ENCODE measurements at regions not wholly inside any gene's neighbourhood (a gene's known extent, or its start where the extent isn't known, plus 50 kb on each side); places are given as distances from the start of the nearest gene placed in this dataset.

DNA sequence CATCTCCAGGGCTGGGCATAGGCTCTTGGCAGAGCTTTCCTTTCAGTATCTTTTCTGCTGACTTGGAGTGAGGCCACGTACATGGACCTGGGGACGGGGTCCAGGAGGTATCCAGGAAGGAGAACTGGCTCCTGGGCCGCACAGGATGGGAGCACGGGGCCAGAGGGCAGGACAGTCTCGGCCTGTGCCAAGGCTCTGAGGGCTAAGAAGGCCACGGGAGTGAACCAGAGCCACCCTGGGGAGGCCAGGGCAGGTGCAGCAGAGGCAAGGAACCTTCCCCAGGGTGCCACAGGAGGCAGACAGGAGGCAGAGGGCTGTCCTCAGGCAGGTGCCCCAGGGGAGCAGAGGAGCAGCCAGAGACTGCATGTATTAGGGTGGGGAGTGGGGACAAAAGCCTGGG, 50.3 kb downstream of the PLXNA1 start:
- no peak for DNase-seq (ENCODE audit: low spot score)

DNA sequence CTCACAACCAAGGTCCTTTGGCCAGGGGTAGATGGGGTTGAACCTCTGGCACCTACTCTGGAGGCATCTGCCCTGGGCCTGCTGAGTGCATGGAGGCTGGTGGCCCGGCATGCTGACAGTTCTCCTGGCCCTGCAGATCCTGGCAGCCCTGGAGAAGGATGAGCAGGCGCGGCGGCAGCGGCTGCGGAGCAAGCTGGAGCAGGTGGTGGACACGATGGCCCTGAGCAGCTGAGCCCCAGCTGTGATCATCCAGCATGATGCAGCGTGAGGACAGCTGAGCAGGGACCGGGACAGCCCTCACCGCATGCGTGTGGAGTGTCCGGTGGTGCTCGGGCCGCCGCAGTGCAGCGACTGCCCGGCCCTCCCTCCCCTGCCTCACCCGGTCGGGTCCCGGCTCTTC, 50.9 kb downstream of the PLXNA1 start:
- no peak for DNase-seq (ENCODE audit: low spot score)

DNA sequence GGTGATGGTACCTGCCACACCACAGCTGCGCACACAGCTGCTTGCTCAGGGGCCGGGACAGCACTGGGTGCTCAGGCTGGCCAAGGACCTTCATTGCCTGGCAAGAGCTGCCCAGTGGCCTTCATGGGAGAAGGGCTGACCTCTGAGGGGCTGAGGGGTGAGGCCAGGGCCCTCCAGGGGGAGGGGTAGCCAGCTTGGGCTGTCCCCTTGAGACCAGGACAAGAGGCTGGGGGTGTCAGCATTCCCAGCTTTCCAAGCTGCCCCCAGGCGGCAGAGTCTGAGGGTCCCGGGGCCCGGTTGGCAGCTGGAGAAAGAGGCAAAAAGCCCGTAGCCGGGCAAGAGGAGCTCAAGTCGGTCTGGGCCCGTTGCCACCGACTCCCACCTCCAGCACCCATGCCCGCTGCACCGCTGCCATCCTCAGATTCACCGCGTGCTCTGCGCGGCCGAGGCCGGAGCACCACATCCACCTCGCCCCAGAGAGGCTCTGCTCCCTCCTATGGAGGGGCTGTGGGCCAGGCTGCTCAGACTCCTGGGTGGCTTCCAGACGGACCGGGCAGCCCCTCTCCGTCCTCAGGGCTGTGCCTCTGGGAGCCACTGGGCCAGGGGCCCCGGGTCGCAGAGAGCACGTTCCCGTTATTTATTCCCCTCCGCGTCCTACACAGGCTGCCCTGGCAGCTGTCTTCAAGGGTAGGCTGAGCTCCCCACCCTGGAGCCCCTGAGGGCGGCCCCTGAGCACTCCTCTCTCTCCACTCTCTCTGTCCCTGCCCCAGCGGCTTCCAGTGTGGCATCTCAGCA, 51.5 kb downstream of the PLXNA1 start:
- DNase-seq (ENCODE audit: low spot score): no peak

DNA sequence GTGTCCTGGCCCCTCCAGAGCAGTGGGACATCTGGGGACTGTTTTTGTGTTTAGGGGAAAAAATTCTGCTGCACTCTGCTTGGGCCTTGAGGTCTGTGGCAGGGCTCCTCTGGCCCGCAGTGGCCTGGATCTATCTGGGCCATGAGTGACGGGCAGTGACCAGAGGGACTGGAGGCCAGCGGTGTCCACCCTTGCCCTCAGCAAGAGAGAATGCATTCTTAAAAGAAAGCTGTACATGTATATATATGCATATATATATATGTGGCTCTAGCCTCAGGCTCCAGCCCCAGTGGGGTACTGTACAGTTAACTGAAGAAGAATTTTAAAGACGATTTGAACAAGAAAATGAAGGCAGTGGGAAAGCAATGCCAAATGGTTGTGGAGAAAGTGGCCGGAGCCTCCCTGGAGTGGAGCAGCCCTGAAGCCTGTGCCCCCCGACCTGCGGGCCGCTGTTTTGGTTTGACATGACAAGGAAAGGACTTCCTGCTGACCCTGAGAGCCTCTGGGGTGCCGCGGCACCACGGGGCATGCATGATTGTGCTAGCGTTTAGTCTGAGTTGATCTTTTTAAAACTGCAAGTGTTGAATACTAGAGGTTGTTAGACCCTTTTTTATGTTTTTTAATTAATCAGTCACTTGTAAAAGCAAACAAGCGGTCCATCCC, 52.2 kb downstream of the PLXNA1 start:
- DNase-seq (ENCODE audit: low spot score): no peak

DNA sequence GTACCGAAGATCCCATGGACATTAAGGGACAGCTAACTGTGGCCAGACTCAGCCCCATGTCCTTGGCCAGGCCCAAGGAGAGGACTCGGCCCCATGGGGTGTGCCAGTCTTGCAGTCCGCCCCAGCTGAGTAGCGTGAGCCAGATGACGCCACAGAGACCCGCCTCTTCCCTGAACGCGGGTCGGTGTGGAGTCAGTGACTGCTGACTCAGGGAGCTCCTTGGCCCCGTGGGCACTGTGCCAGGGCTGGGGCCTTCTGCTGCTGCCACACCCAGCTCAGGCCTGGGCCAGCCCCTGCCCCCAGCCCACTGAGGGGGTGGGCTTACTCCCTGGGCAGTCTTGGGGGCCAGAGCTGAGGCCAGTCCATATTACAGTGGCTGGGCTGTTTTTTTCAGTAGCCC, 52.8 kb downstream of the PLXNA1 start:
- DNase-seq (ENCODE audit: low spot score): peak; percentile 30

DNA sequence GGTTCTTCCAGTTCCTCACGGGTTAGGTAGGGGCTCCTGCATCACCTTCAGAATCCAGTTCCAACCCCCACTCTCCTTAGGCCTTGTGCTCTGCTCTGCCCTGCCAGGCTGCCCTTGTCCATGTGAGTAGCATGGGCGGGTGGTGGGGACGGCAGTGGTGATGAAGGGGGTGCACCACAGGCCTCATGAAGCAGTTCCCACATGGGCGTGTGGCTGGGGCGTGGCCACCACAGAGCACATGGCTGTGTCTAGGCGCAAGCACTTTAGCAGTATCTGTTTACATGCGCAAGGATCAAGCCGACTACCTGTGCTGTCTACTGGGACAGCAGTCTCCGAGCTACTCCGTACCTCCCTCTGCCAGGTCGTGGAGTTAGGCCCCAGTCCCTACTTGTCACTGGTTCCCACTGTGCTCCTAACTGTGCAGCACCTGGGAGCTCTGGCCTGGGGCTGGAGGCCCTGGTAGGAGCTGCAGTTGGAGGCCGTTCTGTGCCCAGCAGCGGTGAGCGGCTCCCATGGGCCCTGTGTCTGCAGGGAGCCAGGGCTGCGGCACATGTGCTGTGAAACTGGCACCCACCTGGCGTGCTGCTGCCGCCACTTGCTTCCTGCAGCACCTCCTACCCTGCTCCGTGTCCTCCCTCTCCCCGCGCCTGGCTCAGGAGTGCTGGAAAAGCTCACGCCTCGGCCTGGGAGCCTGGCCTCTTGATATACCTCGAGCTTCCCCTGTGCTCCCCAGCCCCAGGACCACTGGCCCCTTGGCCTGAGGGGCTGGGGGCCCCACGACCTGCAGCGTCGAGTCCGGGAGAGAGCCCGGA, 53.5 kb downstream of the PLXNA1 start:
- no peak for DNase-seq (ENCODE audit: low spot score)

DNA sequence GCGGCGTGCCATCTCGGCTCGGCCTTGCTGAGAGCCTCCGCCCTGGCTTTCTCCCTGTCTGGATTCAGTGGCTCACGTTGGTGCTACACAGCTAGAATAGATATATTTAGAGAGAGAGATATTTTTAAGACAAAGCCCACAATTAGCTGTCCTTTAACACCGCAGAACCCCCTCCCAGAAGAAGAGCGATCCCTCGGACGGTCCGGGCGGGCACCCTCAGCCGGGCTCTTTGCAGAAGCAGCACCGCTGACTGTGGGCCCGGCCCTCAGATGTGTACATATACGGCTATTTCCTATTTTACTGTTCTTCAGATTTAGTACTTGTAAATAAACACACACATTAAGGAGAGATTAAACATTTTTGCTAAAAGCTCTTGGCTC, 54.1 kb downstream of the PLXNA1 start:
- no peak for DNase-seq (ENCODE audit: low spot score)

DNA sequence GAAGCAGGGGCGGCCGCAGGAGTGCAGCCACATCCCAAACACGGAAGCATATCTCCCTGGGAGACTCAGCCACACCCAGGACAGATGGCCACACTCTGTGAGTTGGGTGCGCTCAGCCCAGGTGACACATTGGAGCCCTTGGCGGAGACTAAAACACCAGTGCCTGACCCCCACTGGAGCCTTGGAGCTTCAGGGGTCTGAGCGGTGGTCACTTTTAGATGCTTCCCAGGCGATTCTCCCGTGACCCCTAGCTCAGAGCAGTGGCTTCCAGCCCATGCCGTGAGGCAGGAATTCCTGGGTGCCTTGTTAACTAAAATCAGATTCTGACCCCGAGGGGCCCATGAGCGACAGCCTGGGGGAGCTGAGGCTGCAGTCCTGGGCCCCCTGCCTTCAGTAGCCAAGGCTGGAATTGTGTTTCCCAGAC, 54.5 kb downstream of the PLXNA1 start:
- no peak for DNase-seq (ENCODE audit: low spot score)

DNA sequence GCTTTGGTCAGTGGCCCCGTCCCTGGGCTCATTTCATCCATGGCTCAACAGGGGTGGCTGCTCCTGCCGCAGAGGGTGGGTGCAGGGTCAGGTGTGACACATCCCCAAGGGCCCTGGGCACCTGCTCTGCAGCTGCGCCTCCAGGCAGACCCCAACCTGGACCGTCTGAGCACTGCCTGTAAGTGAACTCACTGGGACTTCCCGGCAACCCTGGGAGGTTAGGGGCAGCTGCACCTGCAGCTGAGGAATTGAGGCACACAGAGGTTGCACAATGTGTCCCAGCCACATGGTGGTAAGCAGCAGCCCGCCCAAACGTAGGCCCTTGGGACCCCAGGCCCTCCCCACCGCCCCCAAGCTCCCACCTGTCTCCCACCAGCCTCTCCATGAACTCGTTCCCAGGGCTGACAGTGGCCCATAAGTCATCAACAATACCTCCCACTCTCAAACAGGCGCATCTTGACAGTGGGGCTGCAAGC, 55.1 kb downstream of the PLXNA1 start:
- DNase-seq (ENCODE audit: low spot score): no peak

DNA sequence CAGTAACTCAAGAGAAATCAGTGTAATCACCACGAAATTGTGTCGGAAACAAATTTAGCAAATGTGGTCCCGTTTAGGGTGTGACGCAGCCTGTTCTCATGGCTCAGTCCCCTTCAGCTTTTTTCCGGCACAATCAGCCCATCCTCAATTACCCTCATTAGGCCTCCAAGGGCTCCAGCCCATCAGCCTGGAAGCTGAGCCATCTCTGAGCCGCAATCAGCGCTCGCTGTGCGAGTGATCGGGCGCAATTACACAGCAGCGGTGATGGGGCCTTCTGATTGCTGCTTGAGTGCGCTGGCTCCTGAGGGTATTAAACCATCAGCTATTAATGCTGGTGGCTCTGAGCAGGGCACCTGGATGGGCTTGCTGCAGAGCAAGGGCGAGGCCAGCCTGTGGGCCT, 55.6 kb downstream of the PLXNA1 start:
- no peak for DNase-seq (ENCODE audit: low spot score)

DNA sequence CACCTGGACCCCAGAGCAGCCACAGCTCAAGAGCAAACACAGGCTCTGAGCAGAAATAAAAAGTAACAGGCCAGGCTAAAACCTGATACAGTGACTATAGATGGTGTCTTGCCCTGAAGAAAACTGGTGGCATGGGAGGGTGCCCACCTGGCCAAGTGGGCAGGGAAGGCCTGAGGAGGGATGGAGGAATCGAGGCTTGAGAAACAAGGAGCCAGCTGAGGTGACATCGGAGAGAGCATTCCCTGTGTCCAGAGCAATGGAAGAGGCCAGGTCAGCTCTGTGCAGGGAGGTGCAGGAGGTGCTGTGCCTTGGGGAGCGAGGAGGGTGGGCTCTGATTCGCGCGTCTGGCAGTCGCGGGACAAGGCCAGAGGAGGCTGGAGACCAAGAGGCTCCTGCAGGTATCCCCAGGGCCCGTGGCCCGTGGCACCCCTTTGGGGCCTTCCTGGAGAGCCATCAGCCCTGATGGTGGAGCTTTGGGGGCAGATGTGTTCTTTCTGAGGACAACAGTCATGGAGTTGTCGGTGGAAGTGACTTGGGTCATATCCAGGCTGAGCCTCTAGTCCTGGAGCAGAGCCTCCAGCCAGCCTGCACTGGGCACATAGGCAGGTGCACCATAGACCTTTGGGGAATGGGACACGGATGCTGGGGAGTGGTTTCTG, 56.1 kb downstream of the PLXNA1 start:
- DNase-seq (ENCODE audit: low spot score): no peak

DNA sequence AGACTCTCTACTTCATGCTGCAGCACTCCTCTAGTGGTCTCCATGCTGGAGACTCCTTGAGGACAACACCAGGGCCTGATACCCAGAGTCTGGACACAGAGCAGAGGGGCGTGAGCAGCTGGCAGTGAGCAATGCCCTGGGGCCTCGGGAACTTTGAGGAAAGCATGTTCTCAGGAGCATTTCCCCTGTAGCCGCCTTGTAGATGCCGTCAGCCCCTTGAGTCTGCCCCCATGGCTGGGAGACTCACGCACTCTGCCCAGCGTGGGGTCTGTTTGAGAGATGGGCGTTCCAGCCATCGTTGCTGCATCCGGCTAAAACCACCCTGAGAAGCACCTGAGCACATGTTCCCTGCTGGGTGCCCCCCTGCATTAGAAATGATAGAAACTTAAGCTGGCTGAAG, 56.8 kb downstream of the PLXNA1 start:
- DNase-seq (ENCODE audit: low spot score): no peak

DNA sequence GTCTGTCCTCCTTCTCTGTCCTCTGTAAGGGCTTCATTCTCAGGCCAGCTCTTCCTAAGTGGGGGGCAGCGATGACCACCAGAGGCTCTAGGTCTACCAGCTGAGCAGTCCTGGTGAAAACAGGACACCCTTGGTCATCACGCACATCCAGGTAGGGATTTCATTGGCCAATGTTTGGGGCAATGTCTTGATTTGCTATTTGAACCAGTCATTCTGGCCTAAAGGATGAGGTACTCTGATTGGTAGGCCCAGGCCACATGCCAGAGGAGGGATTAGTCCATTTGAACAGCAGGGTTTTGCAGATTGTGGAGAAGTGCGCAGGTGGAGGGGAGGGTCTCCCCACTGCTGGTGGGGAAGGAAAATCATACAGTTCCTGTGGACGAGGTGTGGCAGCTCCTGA, 57.3 kb downstream of the PLXNA1 start:
- no peak for DNase-seq (ENCODE audit: low spot score)

DNA sequence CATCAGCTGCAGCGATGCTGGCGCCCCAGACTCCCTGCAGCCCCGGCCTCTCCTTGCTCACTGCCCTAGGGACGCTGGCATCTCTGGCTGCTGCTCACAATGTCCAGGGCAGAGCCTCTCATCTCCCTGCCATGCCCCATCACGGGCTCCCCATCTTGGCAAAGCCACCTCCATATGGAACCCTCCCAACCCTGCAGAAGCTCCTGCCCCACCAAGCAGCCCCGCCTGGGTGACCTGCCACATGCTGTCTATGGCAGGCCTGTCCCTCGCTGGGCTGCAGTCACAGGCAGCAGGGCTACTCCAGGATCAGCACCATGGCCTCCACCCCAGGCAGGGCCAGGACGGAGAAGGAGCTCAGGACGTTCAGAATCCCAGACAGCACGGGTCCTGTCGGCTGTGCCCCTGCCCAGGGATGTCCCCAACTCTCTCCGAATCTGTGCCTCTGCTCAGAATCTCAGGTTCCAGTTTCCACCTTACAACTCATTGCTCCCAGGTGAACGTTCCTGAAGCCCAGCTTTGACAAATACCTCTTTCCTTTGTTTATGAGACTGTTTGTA, 58.4 kb downstream of the PLXNA1 start:
- no peak for DNase-seq (ENCODE audit: low spot score)

DNA sequence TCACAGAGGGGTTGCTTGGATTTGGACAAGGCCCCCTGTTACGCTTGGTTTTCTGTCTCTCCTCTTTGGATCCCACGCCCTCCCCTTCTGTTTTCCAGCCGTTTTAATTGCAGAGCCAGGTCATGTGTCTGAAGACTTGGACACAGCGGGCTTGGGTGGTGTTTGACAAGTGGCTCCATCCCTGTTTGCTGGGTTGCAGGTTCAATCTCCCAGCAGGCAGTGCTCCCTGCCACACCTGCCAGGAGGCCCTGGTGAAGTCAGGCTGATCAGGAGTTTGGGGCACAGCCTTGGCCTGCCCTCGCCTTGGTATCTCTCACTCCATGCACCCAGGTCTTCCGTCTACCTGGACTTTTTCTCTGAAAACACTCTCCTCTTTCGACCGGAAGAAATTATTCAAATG, 59.0 kb downstream of the PLXNA1 start:
- DNase-seq (ENCODE audit: low spot score): no peak

DNA sequence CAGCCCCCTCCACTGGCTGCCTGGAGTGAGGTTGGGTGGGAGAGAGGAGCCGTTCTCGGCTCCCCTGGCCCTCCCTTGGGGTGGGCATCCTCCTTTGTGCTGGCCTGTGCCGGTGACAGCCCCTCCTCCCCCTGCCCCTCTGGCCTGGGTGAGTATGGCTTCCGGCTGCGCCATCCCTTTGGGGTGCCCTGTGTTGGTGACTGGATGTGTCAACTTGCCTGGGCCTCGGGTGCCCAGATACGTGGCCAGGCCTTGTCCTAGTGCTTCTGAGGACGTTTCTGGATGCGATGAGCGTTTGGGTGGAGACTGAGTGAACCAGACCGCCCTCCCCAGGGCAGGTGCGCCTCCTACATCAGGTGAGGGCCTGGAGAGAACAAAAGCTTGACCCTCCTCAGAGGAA, 59.7 kb downstream of the PLXNA1 start:
- no peak for DNase-seq (ENCODE audit: low spot score)

DNA sequence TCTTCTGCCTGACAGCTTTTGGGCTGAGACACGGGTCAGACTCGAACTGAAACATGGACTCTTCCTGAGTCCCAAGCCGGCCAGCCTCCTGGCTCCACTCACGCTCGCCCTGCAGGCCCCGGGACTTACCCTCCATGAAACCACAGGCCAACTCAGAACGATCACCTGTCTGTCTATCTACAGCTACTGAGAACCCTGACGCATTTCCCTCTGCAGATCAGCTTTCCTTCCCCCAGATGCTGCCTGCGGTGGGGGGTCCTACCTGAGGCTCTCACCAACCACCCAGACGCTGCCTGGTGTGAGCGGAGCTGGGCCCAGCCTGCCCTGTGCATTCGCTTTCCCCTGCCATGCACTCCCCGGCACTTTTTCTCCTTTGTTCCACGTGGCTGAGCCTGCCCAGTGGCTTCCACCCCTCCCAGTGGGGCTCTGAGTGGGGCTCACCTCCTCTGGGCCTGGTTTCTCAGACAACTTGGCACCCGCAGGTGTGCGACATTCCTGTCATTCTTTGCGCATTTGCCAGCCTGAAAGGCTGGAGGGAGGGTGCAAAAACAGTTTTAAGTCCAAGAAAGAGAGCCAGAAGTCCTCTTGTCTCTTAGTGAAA, 60.2 kb downstream of the PLXNA1 start:
- no peak for DNase-seq (ENCODE audit: low spot score)

DNA sequence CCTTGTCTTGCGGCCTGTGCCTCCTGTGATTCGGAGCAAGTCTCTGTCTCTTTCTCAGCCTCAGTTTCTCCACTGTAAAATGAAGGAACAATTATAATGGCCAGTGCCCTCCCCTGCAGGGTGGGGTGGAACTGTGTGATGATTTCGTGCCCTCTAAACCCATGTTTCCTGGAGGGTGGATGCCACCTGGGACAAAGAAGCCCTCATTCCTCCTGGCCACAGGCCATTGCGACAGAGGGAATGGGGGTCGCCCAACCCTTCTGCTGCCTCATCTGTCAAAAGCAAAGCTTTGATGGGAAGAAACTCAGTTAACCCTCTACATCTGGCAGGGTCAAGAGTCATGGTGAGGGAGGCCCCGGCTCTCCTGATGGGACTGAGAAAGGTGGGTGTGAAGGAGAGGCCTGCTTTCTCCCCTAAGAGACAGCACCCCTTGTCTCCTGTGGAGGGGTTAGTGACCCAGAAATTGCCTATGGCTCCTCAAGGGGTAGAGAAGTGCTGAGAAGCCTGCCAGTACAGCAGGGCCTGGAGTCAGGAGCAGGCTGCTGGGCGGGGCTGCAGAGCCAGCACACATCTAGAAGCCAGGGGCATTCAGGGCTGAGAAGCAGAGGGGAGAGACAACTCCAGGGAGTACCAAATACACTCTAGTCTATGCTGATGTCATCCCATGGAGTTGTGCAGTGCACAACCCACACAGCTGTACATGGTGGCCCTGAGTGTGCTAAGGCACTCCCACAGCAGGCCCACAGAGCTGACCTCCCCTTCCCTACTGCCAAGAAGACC, 61.0 kb downstream of the PLXNA1 start:
- DNase-seq (ENCODE audit: low spot score): no peak

DNA sequence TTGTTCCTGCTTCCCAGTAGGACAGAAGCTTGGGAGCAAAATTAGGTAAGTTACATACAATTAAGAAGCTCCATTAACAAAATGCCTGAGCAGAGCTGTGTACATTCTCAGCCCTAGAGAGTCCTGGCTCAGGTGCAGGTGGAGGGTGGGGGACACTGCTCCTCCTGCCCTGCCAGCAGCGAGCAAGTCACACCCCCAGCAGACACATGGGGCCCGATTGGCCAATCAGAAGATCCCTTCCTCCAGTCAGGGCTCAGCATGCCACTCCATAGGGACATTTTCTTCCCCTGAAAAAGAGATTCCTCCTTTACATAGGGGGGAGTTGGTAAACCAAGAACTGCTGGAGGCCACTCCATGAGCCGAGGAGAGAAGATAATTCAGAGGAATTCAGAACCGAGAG, 62.1 kb downstream of the PLXNA1 start:
- no peak for DNase-seq (ENCODE audit: low spot score)

DNA sequence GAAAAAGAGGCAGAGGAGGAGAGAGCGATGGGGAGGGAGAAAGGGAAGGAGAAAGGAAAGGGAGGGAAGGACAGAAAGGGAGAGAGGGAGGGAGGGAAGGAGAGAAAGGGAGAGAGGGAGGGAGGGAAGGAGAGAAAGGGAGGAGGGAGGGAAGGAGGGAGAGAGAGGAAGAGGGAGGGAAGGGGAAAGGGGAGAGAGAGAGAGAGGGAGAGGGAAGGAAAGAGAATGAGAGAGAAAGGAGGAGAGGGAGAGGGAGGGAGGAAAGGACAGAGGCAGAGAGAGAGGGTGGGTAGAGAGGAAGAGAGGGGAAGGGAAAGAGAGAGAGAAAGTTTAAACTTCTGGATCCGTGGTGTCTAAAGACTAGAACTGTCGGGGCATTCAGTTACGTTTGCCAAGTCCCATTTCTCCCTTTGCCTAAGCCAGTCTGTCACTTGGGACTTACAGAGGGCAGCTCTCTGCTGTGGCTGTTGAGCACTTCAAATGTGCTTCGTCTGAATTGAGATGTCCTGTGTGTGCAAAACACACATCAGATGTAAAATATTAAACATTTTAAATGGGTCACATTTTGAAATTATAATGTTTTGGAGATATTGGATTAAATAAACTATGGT, 62.6 kb downstream of the PLXNA1 start:
- no peak for DNase-seq (ENCODE audit: low spot score)
